HepG2 (cell line): ENCODE measurements at regions not wholly inside any gene's neighbourhood (a gene's known extent, or its start where the extent isn't known, plus 50 kb on each side); places are given as distances from the start of the nearest gene placed in this dataset.

Source experiments
- ATAC-seq: fragments of 200-7000 bp; cut with Tn5 transposase; 3 replicates; pipeline ENCODE4 v1.9.1; 2020; ENCODE audit warnings: mild to moderate bottlenecking, moderate library complexity
- BruUV-seq: library from RNA; stranded (reverse); fragments of 400-500 nt; replicated peaks from 2 replicates; lab custom pipeline; 2021; lab: Mats Ljungman, UMichigan
- CTCF ChIA-PET: fragments of 300-600 bp; formaldehyde crosslinking; extraction: SDS; loops from one replicate; lab custom pipeline; 2021; ENCODE audit warnings: low total read pairs, inconsistent platforms, low intra/inter-chr PET ratio; lab: Yijun Ruan, JAX
- POLR2A ChIA-PET: fragments of 350-600 bp; sonication (Branson Sonifier 250); formaldehyde crosslinking; loops from one replicate; lab custom pipeline; 2020; ENCODE audit warnings: antibody characterized with exemption, inconsistent platforms; lab: Yijun Ruan, JAX
- DNase-seq: peaks from one replicate; pipeline ENCODE4 v3.0.0-alpha.2; 2015; ENCODE audit warnings: low spot score
- FAIRE-seq: peaks from 3 replicates; lab custom pipeline; 2011; peaks lifted over from hg19 to GRCh38; lab: Jason Lieb, UNC
- H2AFZ ChIP-seq: one replicate; pipeline ENCODE4 v1.6.1; 2011; ENCODE audit warnings: low read length, inconsistent platforms
- H3K27ac ChIP-seq: fragments of 300-600 bp; 3 replicates; pipeline ENCODE4 v1.8.0; 2011; ENCODE audit warnings: mixed run types, mild to moderate bottlenecking, mixed read lengths, low read length, inconsistent platforms; ENCODE audit not compliant: insufficient read depth; ENCODE audit errors: extremely low read length
- H3K27me3 ChIP-seq, 2 experiments: fragments of 200-600 bp in 1 of 2; 2 replicates in 1 of 2; 3 replicates in 1 of 2; pipeline versions ENCODE4 v1.6.0 to v1.8.0; 2011; ENCODE audit warnings: low read length in 2 of 2, mild to moderate bottlenecking in 2 of 2, moderate library complexity in 2 of 2, inconsistent platforms in 1 of 2; ENCODE audit not compliant: insufficient read depth in 2 of 2, control insufficient read depth in 1 of 2
- H3K36me3 ChIP-seq, 2 experiments: fragments of 200-600 bp in 1 of 2; replicated peaks in 1 of 2; 2 replicates in 1 of 2; 3 replicates in 1 of 2; pipeline versions ENCODE4 v1.5.1 to v1.8.0; 2011; ENCODE audit warnings: low read length in 2 of 2, inconsistent platforms in 1 of 2; ENCODE audit not compliant: insufficient read depth in 2 of 2, control insufficient read depth in 1 of 2
- H3K4me1 ChIP-seq: 2 replicates; pipeline ENCODE4 v1.5.1; 2012; ENCODE audit warnings: low read length, inconsistent platforms; ENCODE audit not compliant: insufficient read depth
- H3K4me2 ChIP-seq: 2 replicates; pipeline ENCODE4 v1.6.0; 2011; ENCODE audit warnings: low read depth, low read length, inconsistent platforms
- H3K4me3 ChIP-seq, 3 experiments: fragments of 200-600 bp in 1 of 3; sonication (generic), shearing (Covaris generic) in 1 of 3; replicated peaks in 1 of 3; 2 replicates each; pipeline ENCODE4 v1.5.1; 2011 to 2016; ENCODE audit warnings: low read length in 3 of 3, inconsistent platforms in 2 of 3, low read depth in 2 of 3, mild to moderate bottlenecking in 2 of 3, control low read depth in 1 of 3, mixed read lengths in 1 of 3; ENCODE audit not compliant: insufficient read depth in 1 of 3
- H3K79me2 ChIP-seq: one replicate; pipeline ENCODE4 v1.6.1; 2011; ENCODE audit warnings: low read length, inconsistent platforms; ENCODE audit not compliant: insufficient read depth
- H3K9ac ChIP-seq: 2 replicates; pipeline ENCODE4 v1.6.0; 2011; ENCODE audit warnings: mild to moderate bottlenecking, low read depth, low read length, inconsistent platforms; ENCODE audit not compliant: insufficient read depth
- H3K9me3 ChIP-seq: 2 replicates; pipeline ENCODE4 v1.5.1; 2012; ENCODE audit warnings: mild to moderate bottlenecking, low read length
- H4K20me1 ChIP-seq: 2 replicates; pipeline ENCODE4 v1.6.0; 2011; ENCODE audit warnings: inconsistent platforms, mild to moderate bottlenecking, low read length, moderate library complexity; ENCODE audit not compliant: insufficient read depth
- RAD21 ChIP-seq: fragments of 450-650 bp; formaldehyde crosslinking; IDR thresholded peaks from 2 replicates; pipeline ENCODE4 v1.5.0; 2020; ENCODE audit warnings: mild to moderate bottlenecking
- ZNF609 ChIP-seq: sonication (generic); formaldehyde crosslinking; IDR thresholded peaks from 2 replicates; pipeline ENCODE4 v1.4.0; 2020; ENCODE audit warnings: mild to moderate bottlenecking, missing genetic modification reagents, borderline replicate concordance
- WGBS: methylation state at CpG from one replicate; pipeline ENCODE4 v1.1.6; 2017; ENCODE audit warnings: low lambda C conversion rate; 5-methylcytosine and 5-hydroxymethylcytosine counted together
- in situ Hi-C: cut with HindIII; loops from 2 replicates; pipeline ENCODE4 v1.10.0; 2017; ENCODE audit warnings: low pct_unique_long_range_greater_than_20kb; ENCODE audit not compliant: extremely low pct_ligation_motif_present
- intact Hi-C: fragments of 100-400 bp; cut with micrococcal nuclease; formaldehyde crosslinking; loops from one replicate; pipeline ENCODE4 v1.10.0; 2022; ENCODE audit not compliant: unreplicated experiment

- Histone ChIP-seq H3K36me3 (no peaks in the 10 kb centered on the region), H3K4me2 (no peak overlapping the region), H3K9me3 (no peaks in the 10 kb centered on the region), H4K20me1 (no peaks in the 10 kb centered on the region), H3K9ac (no peak overlapping the region), H3K4me3 (no peak overlapping the region), H3K79me2 (no peaks in the 10 kb centered on the region), H3K27ac (no peak overlapping the region), H2AFZ (no peak overlapping the region), H3K27me3 (peaks cover 0 to 3% of the 10 kb centered on the region in 2 experiments; a peak in 2 of 5 replicates), H3K4me1 (peaks cover 27% of the 10 kb centered on the region)
- POLR2A ChIA-PET, result no interaction called here
- no TSS peak for BruUV-seq
- 48% methylated on average over 13 of the region's 15 CpGs for WGBS
- in situ Hi-C loops, result no loop called here
- ATAC-seq (peak; percentile 25; the same call in 1 of the 3 replicates), FAIRE-seq (no peak), DNase-seq (no peak)
- intact Hi-C loops, result no loop called here
- CTCF ChIA-PET, result no interaction called here
- no peak for TF ChIP-seq RAD21 (CRISPR knock-in tag)
- no peak for TF ChIP-seq ZNF609 (CRISPR knock-in tag)
Observed at GRCh38 chr14:71165121-71166031, 258.1 kb downstream of the PCNX1 start.
